ENCODE measurements at regions not wholly inside any gene's neighbourhood (a gene's known extent, or its start where the extent isn't known, plus 50 kb on each side); places are given as distances from the start of the nearest gene placed in this dataset.

- no peak for DNase-seq
Observed at GRCh38 chr11:90803366-90803765, 580.5 kb upstream of the CHORDC1 start.

- DNase-seq: no peak
Observed at GRCh38 chr11:90798769-90799168, 575.9 kb upstream of the CHORDC1 start.

GRCh38 chr11:90795746-90796145, 572.9 kb upstream of the CHORDC1 start:
- DNase-seq: no peak

- no peak for DNase-seq
Observed at GRCh38 chr11:90788961-90789360, 566.1 kb upstream of the CHORDC1 start.

- no peak for DNase-seq
Observed at GRCh38 chr11:90784241-90784814, 561.5 kb upstream of the CHORDC1 start.

GRCh38 chr11:90783111-90783510, 560.3 kb upstream of the CHORDC1 start:
- no peak for DNase-seq

- DNase-seq: no peak
Observed at GRCh38 chr11:90779098-90779497, 556.2 kb upstream of the CHORDC1 start.

- DNase-seq: no peak
Observed at GRCh38 chr11:90775567-90776165, 552.8 kb upstream of the CHORDC1 start.

GRCh38 chr11:90774727-90775566, 552.1 kb upstream of the CHORDC1 start:
- DNase-seq: no peak

- no peak for DNase-seq
Observed at GRCh38 chr11:90770007-90770406, 547.2 kb upstream of the CHORDC1 start.

- DNase-seq: no peak
Observed at GRCh38 chr11:90766121-90766520, 543.3 kb upstream of the CHORDC1 start.

GRCh38 chr11:90764691-90765090, 541.8 kb upstream of the CHORDC1 start:
- no peak for DNase-seq

GRCh38 chr11:90757849-90758494, 535.1 kb upstream of the CHORDC1 start:
- DNase-seq: no peak

- no peak for DNase-seq
Observed at GRCh38 chr11:90756617-90757016, 533.8 kb upstream of the CHORDC1 start.

GRCh38 chr11:90753546-90753945, 530.7 kb upstream of the CHORDC1 start:
- no peak for DNase-seq

GRCh38 chr11:90747057-90747456, 524.2 kb upstream of the CHORDC1 start:
- no peak for DNase-seq

- no peak for DNase-seq
Observed at GRCh38 chr11:90744169-90744568, 521.3 kb upstream of the CHORDC1 start.

- DNase-seq: no peak
Observed at GRCh38 chr11:90738799-90739198, 516.0 kb upstream of the CHORDC1 start.

- no peak for DNase-seq
Observed at GRCh38 chr11:90737444-90738050, 514.7 kb upstream of the CHORDC1 start.

- DNase-seq: no peak
Observed at GRCh38 chr11:90732486-90732885, 509.6 kb upstream of the CHORDC1 start.

GRCh38 chr11:90723475-90723874, 500.6 kb upstream of the CHORDC1 start:
- DNase-seq: no peak

- DNase-seq: no peak
Observed at GRCh38 chr11:90722552-90723190, 499.8 kb upstream of the CHORDC1 start.

- no peak for DNase-seq
Observed at GRCh38 chr11:90717522-90717921, 494.7 kb upstream of the CHORDC1 start.
